Left renal cortex interstitium (tissue), 4 donors: ENCODE measurements at regions not wholly inside any gene's neighbourhood (a gene's known extent, or its start where the extent isn't known, plus 50 kb on each side); places are given as distances from the start of the nearest gene placed in this dataset.
A peak's percentile ranks its signal among the peaks of the same experiment; 100 is the strongest.

Experiments
- DNase-seq, 4 donors: peaks; one replicate each; pipeline ENCODE4 v3.0.0-alpha.2; 2013; ENCODE audit warnings: low read depth in 4 of 4, low spot score in 2 of 4, missing footprints in 1 of 4

GRCh38 chr7:22008087-22008486 lies 62.4 kb upstream of the CDCA7L start:
- no peak for DNase-seq

GRCh38 chr7:22005151-22005550 lies 59.5 kb upstream of the CDCA7L start:
- DNase-seq = no peak

- no peak for DNase-seq
Observed at GRCh38 chr7:22002726-22003125, 57.0 kb upstream of the CDCA7L start.

GRCh38 chr7:22001345-22002004 lies 55.8 kb upstream of the CDCA7L start:
- DNase-seq = peak in 2 of 4 donors; percentile 27 to 46

GRCh38 chr7:21999896-22000295 lies 54.2 kb upstream of the CDCA7L start:
- DNase-seq = no peak

- no peak for DNase-seq
Observed at GRCh38 chr7:21996641-21997040, 50.9 kb upstream of the CDCA7L start.
